ENCODE measurements at regions not wholly inside any gene's neighbourhood (a gene's known extent, or its start where the extent isn't known, plus 50 kb on each side); places are given as distances from the start of the nearest gene placed in this dataset.
A peak's percentile ranks its signal among the peaks of the same experiment; 100 is the strongest.

DNA sequence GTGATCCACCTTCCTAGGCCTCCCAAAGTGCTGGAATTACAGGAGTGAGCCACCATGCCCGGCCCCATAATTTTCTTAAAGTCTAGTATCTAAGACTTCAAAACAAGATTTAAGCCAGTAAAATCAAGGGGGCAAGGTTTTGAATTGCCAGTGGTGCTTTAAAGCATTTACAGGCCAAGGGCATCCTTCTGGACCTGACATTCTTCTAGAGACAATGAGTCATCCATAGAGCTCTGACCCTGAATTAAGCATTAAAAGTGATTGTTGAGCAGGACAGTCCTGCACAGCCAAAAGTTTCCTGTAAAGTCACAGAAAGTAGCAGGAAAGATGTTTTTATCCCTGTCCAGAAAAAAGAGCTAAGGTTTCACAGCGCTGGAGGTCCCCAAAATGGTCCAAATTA lies 50.9 kb upstream of the ATP12A start:
- no peak overlapping the region for H3K4me3 ChIP-seq
- TF ChIP-seq, protein P1, sequence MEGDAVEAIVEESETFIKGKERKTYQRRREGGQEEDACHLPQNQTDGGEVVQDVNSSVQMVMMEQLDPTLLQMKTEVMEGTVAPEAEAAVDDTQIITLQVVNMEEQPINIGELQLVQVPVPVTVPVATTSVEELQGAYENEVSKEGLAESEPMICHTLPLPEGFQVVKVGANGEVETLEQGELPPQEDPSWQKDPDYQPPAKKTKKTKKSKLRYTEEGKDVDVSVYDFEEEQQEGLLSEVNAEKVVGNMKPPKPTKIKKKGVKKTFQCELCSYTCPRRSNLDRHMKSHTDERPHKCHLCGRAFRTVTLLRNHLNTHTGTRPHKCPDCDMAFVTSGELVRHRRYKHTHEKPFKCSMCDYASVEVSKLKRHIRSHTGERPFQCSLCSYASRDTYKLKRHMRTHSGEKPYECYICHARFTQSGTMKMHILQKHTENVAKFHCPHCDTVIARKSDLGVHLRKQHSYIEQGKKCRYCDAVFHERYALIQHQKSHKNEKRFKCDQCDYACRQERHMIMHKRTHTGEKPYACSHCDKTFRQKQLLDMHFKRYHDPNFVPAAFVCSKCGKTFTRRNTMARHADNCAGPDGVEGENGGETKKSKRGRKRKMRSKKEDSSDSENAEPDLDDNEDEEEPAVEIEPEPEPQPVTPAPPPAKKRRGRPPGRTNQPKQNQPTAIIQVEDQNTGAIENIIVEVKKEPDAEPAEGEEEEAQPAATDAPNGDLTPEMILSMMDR (IDR thresholded peaks at IDR 0.05; ENCODE audit: control extremely low read depth, extremely low read depth) = no peak
- WGBS, 2 donors = 93 to 97% methylated on average over 2 of the region's 2 CpGs
- H3K36me3 ChIP-seq (ENCODE audit: control insufficient read depth in 4 of 4, insufficient read depth in 4 of 4, low read length in 4 of 4) = no peaks in the 10 kb centered on the region
- ATAC-seq (ENCODE audit: insufficient read depth, low FRiP score) = no peak
- H3K4me1 ChIP-seq (ENCODE audit: control insufficient read depth in 5 of 5, insufficient read depth in 5 of 5, low read length in 5 of 5) = peaks cover 0 to 12% (median 6%) of the 10 kb centered on the region in 5 donors
- no peaks in the 10 kb centered on the region for H3K9me3 ChIP-seq (ENCODE audit: control insufficient read depth in 4 of 4, insufficient read depth in 3 of 4, low read length in 3 of 4)
- no peak overlapping the region for H3K27ac ChIP-seq (ENCODE audit: low read depth in 1 of 2, low read length in 1 of 2)
- H3K27me3 ChIP-seq (ENCODE audit: control insufficient read depth in 3 of 3, insufficient read depth in 3 of 3, low read length in 2 of 3) = no peaks in the 10 kb centered on the region
- no peak for DNase-seq
- no peak overlapping the region for H3K9ac ChIP-seq (ENCODE audit: insufficient read depth in 1 of 2, low read length in 2 of 2)

DNA sequence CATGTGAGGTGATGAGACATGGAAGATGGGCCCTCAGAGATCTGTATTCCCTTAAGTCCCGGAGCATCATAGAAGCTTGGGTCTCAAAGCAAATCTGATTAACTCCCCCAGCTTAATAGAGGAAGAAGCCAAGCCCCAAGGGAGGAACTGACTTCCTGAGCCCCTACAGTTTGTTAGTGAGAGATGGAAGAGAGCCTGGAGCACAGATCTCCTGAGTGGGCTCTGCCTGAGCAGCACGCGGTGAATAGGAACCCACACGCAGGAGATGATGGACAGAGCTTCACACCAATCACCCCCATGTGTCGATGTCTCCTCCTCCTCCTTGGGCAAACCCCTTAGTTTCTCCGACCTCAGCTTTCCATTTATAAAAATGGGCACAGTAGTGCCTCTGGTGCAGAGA lies 50.1 kb upstream of the ATP12A start:
- H3K4me1 ChIP-seq (ENCODE audit: control insufficient read depth in 5 of 5, insufficient read depth in 5 of 5, low read length in 5 of 5) = peaks cover 0 to 9% (median 6%) of the 10 kb centered on the region in 5 donors
- no peak overlapping the region for H3K4me3 ChIP-seq
- no peak overlapping the region for H3K9ac ChIP-seq (ENCODE audit: insufficient read depth in 1 of 2, low read length in 2 of 2)
- TF ChIP-seq, protein P1 (IDR thresholded peaks at IDR 0.05; ENCODE audit: control extremely low read depth, extremely low read depth) = no peak
- no peaks in the 10 kb centered on the region for H3K27me3 ChIP-seq (ENCODE audit: control insufficient read depth in 3 of 3, insufficient read depth in 3 of 3, low read length in 2 of 3)
- H3K9me3 ChIP-seq (ENCODE audit: control insufficient read depth in 4 of 4, insufficient read depth in 3 of 4, low read length in 3 of 4) = no peaks in the 10 kb centered on the region
- ATAC-seq (ENCODE audit: insufficient read depth, low FRiP score) = no peak
- WGBS, 2 donors = 76 to 89% methylated on average over 6 of the region's 6 CpGs
- H3K36me3 ChIP-seq (ENCODE audit: control insufficient read depth in 4 of 4, insufficient read depth in 4 of 4, low read length in 4 of 4) = no peaks in the 10 kb centered on the region
- H3K27ac ChIP-seq (ENCODE audit: low read depth in 1 of 2, low read length in 1 of 2) = peak overlapping the region in 1 of 2 donors; percentile 46
- DNase-seq = no peak

Data from lung (tissue), 11 donors.